Esophagus squamous epithelium (tissue), 4 donors: ENCODE measurements at regions not wholly inside any gene's neighbourhood (a gene's known extent, or its start where the extent isn't known, plus 50 kb on each side); places are given as distances from the start of the nearest gene placed in this dataset.

ENCODE experiments used
- CTCF ChIP-seq, 6 experiments: fragments of 450-650 bp in 4 of 6; fragments of 200-600 bp in 2 of 6; sonication (generic) in 2 of 6; IDR thresholded peaks; one replicate each; pipeline ENCODE4 v1.5.1; 2016 to 2019; ENCODE audit warnings: antibody characterized with exemption in 6 of 6, mild to moderate bottlenecking in 4 of 6, moderate library complexity in 4 of 6
- POLR2A ChIP-seq, 4 donors: fragments of 450-650 bp; IDR thresholded peaks; one replicate each; pipeline ENCODE4 v1.6.1; 2017; ENCODE audit warnings: antibody characterized with exemption in 4 of 4, mild to moderate bottlenecking in 4 of 4, moderate library complexity in 3 of 4

GRCh38 chr3:102141096-102141927 lies 292.0 kb downstream of the NFKBIZ start:
- TF ChIP-seq POLR2A (IDR thresholded peaks at IDR 0.05) = no peak
- no peak for TF ChIP-seq CTCF (IDR thresholded peaks at IDR 0.05)
